Keratinocyte (primary cell): ENCODE measurements at regions not wholly inside any gene's neighbourhood (a gene's known extent, or its start where the extent isn't known, plus 50 kb on each side); places are given as distances from the start of the nearest gene placed in this dataset.

Source experiments
- DNase-seq: peaks from one replicate; pipeline ENCODE4 v3.0.0-alpha.2; 2011; ENCODE audit warnings: low read depth, missing footprints, low spot score
- FAIRE-seq: peaks from 2 replicates; lab custom pipeline; 2011; peaks lifted over from hg19 to GRCh38; lab: Jason Lieb, UNC
- H2AFZ ChIP-seq: 2 replicates; pipeline ENCODE4 v1.6.0; 2012; ENCODE audit warnings: low read length, control low read depth, inconsistent platforms; ENCODE audit not compliant: control insufficient read depth
- H3K27ac ChIP-seq: 2 replicates; pipeline ENCODE4 v1.5.1; 2011; ENCODE audit warnings: low read length; ENCODE audit not compliant: control insufficient read depth, insufficient read depth
- H3K27me3 ChIP-seq: 3 replicates; pipeline ENCODE4 v1.6.0; 2011; ENCODE audit warnings: low read length; ENCODE audit not compliant: control insufficient read depth, insufficient read depth; ENCODE audit errors: extremely low read depth
- H3K36me3 ChIP-seq, 2 experiments: 2 replicates in 1 of 2; 3 replicates in 1 of 2; pipeline ENCODE4 v1.5.1; 2011; ENCODE audit warnings: low read length in 2 of 2, mild to moderate bottlenecking in 1 of 2; ENCODE audit not compliant: control insufficient read depth in 2 of 2, insufficient read depth in 2 of 2; ENCODE audit errors: extremely low read depth in 1 of 2
- H3K4me1 ChIP-seq: 3 replicates; pipeline ENCODE4 v1.5.1; 2011; ENCODE audit warnings: low read length; ENCODE audit not compliant: control insufficient read depth, insufficient read depth; ENCODE audit errors: extremely low read depth
- H3K4me2 ChIP-seq: 3 replicates; pipeline ENCODE4 v1.6.0; 2011; ENCODE audit warnings: low read depth, low read length; ENCODE audit not compliant: control insufficient read depth, insufficient read depth; ENCODE audit errors: extremely low read depth
- H3K4me3 ChIP-seq, 3 experiments: fragments of 200-600 bp in 1 of 3; sonication (generic) in 1 of 3; 2 replicates in 2 of 3; 3 replicates in 1 of 3; pipeline ENCODE4 v1.5.1; 2011 to 2016; ENCODE audit warnings: low read length in 3 of 3, mild to moderate bottlenecking in 3 of 3, control low read depth in 2 of 3, inconsistent platforms in 1 of 3, low read depth in 1 of 3, mixed read lengths in 1 of 3, mixed run types in 1 of 3, moderate library complexity in 1 of 3; ENCODE audit not compliant: control insufficient read depth in 2 of 3, insufficient read depth in 2 of 3; ENCODE audit errors: extremely low read depth in 1 of 3
- H3K79me2 ChIP-seq: 2 replicates; pipeline ENCODE4 v1.6.0; 2012; ENCODE audit warnings: low read length; ENCODE audit not compliant: control insufficient read depth, insufficient read depth
- H3K9ac ChIP-seq: 3 replicates; pipeline ENCODE4 v1.6.0; 2011; ENCODE audit warnings: low read length; ENCODE audit not compliant: control insufficient read depth, insufficient read depth; ENCODE audit errors: extremely low read depth
- H3K9me1 ChIP-seq: 3 replicates; pipeline ENCODE4 v1.6.0; 2011; ENCODE audit warnings: low read length; ENCODE audit not compliant: control insufficient read depth, insufficient read depth; ENCODE audit errors: extremely low read depth
- H3K9me3 ChIP-seq: 2 replicates; pipeline ENCODE4 v1.5.1; 2012; ENCODE audit warnings: low read depth, low read length; ENCODE audit not compliant: control insufficient read depth
- H4K20me1 ChIP-seq: 3 replicates; pipeline ENCODE4 v1.6.0; 2011; ENCODE audit warnings: low read length; ENCODE audit not compliant: control insufficient read depth, insufficient read depth; ENCODE audit errors: extremely low read depth
- CTCF ChIP-seq, 3 experiments: IDR thresholded peaks in 1 of 3; conservative IDR thresholded peaks in 1 of 3; optimal IDR thresholded peaks in 1 of 3; 2 replicates in 2 of 3; 3 replicates in 1 of 3; pipeline versions ENCODE3 to v1.5.1; 2011; ENCODE audit warnings: low read length in 3 of 3, mild to moderate bottlenecking in 3 of 3, moderate library complexity in 2 of 3, control low read depth in 1 of 3, inconsistent platforms in 1 of 3; ENCODE audit not compliant: insufficient read depth in 2 of 3; ENCODE audit errors: extremely low read depth in 1 of 3
- EZH2 ChIP-seq: IDR thresholded peaks from one replicate; pipeline ENCODE4 v1.6.1; 2012; ENCODE audit warnings: inconsistent platforms, mild to moderate bottlenecking, low read length, moderate library complexity
- dilution Hi-C: fragments of 300-500 bp; cut with MboI; formaldehyde crosslinking; loops from one replicate; pipeline ENCODE4 v1.7.0; 2020; ENCODE audit warnings: low sequenced_read_pairs; ENCODE audit not compliant: extremely low pct_ligation_motif_present

DNA sequence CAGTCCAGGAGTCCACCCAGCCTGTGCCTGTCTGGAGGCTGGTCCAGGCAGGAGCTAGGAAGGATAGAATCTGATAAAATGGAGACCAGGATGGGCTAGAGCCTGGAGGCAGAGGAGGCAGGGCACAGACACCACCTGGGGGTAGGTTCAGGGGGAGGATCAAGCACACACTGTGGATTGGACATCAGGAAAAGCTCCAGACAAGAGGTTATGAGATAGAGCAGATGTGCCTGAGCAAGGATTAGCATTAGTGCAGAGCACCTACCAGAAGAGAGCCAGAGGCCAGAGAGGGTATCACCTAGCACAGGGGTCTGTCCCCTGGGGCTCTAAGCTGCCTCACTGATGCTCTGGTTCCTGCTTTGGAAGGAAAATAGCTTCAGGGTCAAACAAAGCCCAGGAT, 216.7 kb upstream of the ZC3H12A start:
- dilution Hi-C loops, result no loop called here
- no peak overlapping the region for H3K4me3 ChIP-seq
- no peak for DNase-seq
- no peaks in the 10 kb centered on the region for H3K79me2 ChIP-seq
- TF ChIP-seq CTCF (optimal IDR thresholded peaks at IDR 0.05 in 1 of 3, IDR thresholded peaks at IDR 0.05 in 1 of 3, conservative IDR thresholded peaks at IDR 0.05 in 1 of 3; ENCODE audit: extremely low read depth in 1 of 3, insufficient read depth in 2 of 3, low read length in 3 of 3) (no peak), EZH2 (no peak)
- H3K27ac ChIP-seq, result no peak overlapping the region
- no peaks in the 10 kb centered on the region for H3K36me3 ChIP-seq
- no peak for FAIRE-seq
- no peak overlapping the region for H2AFZ ChIP-seq
- no peaks in the 10 kb centered on the region for H3K9me3 ChIP-seq
- H4K20me1 ChIP-seq, result no peaks in the 10 kb centered on the region
- no peak overlapping the region for H3K4me2 ChIP-seq
- no peaks in the 10 kb centered on the region for H3K9me1 ChIP-seq
- H3K9ac ChIP-seq, result no peak overlapping the region
- H3K27me3 ChIP-seq, result peaks cover 3% of the 10 kb centered on the region
- no peaks in the 10 kb centered on the region for H3K4me1 ChIP-seq

GRCh38 chr1:37258068-37258467, 216.3 kb upstream of the ZC3H12A start:
- no peak overlapping the region for H2AFZ ChIP-seq
- H4K20me1 ChIP-seq, result no peaks in the 10 kb centered on the region
- TF ChIP-seq EZH2 (no peak), CTCF (optimal IDR thresholded peaks at IDR 0.05 in 1 of 3, IDR thresholded peaks at IDR 0.05 in 1 of 3, conservative IDR thresholded peaks at IDR 0.05 in 1 of 3; ENCODE audit: extremely low read depth in 1 of 3, insufficient read depth in 2 of 3, low read length in 3 of 3) (no peak)
- H3K4me3 ChIP-seq, result no peak overlapping the region
- no peaks in the 10 kb centered on the region for H3K9me3 ChIP-seq
- H3K79me2 ChIP-seq, result no peaks in the 10 kb centered on the region
- H3K4me2 ChIP-seq, result no peak overlapping the region
- no peaks in the 10 kb centered on the region for H3K9me1 ChIP-seq
- H3K27ac ChIP-seq, result no peak overlapping the region
- H3K36me3 ChIP-seq, result no peaks in the 10 kb centered on the region
- dilution Hi-C loops, result no loop called here
- H3K9ac ChIP-seq, result no peak overlapping the region
- FAIRE-seq (no peak), DNase-seq (no peak)
- peaks cover 3% of the 10 kb centered on the region for H3K27me3 ChIP-seq
- no peaks in the 10 kb centered on the region for H3K4me1 ChIP-seq
